GM21619 (cell line): ENCODE measurements at regions not wholly inside any gene's neighbourhood (a gene's known extent, or its start where the extent isn't known, plus 50 kb on each side); places are given as distances from the start of the nearest gene placed in this dataset.

Source experiments
- ATAC-seq: cut with Tn5 transposase; IDR thresholded peaks from one replicate; pipeline ENCODE4 v1.9.1; 2021; ENCODE audit not compliant: unreplicated experiment

GRCh38 chr14:96931751-96932150 lies 134.6 kb downstream of the VRK1 start:
- ATAC-seq, result no peak

- no peak for ATAC-seq
These were observed 137.6 kb downstream of the VRK1 start for GRCh38 chr14:96934638-96935330.

- no peak for ATAC-seq
These were observed 141.8 kb downstream of the VRK1 start for GRCh38 chr14:96938946-96939345.

- ATAC-seq, result no peak
These were observed 142.8 kb downstream of the VRK1 start for GRCh38 chr14:96940009-96940408.

GRCh38 chr14:96944297-96944696 lies 147.1 kb downstream of the VRK1 start:
- no peak for ATAC-seq

- ATAC-seq, result no peak
These were observed 148.5 kb downstream of the VRK1 start for GRCh38 chr14:96945721-96946120.

- no peak for ATAC-seq
These were observed 152.4 kb downstream of the VRK1 start for GRCh38 chr14:96949594-96949993.

GRCh38 chr14:96951511-96951910 lies 154.3 kb downstream of the VRK1 start:
- no peak for ATAC-seq

GRCh38 chr14:96953087-96953874 lies 156.1 kb downstream of the VRK1 start:
- ATAC-seq, result no peak

- ATAC-seq, result no peak
These were observed 156.6 kb downstream of the VRK1 start for GRCh38 chr14:96953875-96954185.

- no peak for ATAC-seq
These were observed 159.5 kb downstream of the VRK1 start for GRCh38 chr14:96956464-96957239.

GRCh38 chr14:96958057-96958456 lies 160.9 kb downstream of the VRK1 start:
- ATAC-seq, result no peak

- ATAC-seq, result no peak
These were observed 162.8 kb downstream of the VRK1 start for GRCh38 chr14:96959992-96960391.

- no peak for ATAC-seq
These were observed 163.5 kb downstream of the VRK1 start for GRCh38 chr14:96960598-96961116.

GRCh38 chr14:96961895-96962294 lies 164.7 kb downstream of the VRK1 start:
- no peak for ATAC-seq

- peak; percentile 72 for ATAC-seq
These were observed 165.2 kb downstream of the VRK1 start for GRCh38 chr14:96962337-96962736.

GRCh38 chr14:96964726-96965415 lies 167.7 kb downstream of the VRK1 start:
- ATAC-seq, result no peak

- ATAC-seq, result no peak
These were observed 168.9 kb downstream of the VRK1 start for GRCh38 chr14:96965885-96966595.

GRCh38 chr14:96975116-96975515 lies 177.9 kb downstream of the VRK1 start:
- no peak for ATAC-seq

GRCh38 chr14:96978525-96979272 lies 181.5 kb downstream of the VRK1 start:
- no peak for ATAC-seq
